ENCODE measurements at regions not wholly inside any gene's neighbourhood (a gene's known extent, or its start where the extent isn't known, plus 50 kb on each side); places are given as distances from the start of the nearest gene placed in this dataset.

DNA sequence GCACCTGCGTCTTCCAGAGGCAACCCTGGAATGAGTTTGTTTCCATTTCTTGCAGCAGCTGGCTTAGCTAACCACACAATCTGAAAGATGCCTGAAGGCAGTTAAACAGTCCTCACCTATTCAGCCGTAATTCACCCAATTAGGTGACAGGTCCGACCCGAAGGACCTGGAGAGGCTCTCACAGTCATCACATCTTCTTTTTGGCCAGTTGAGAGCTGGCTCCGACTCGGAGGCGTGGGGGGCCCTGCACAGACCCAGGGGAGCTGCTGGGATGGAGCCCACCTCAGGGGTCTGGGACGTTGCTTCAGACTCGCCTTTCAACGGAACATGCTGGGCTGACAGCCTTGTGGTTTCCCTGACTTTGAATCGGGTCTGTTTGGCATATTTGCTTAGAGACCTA is 187.3 kb downstream of the RTP5 start:
- in situ Hi-C loops (cut with MboI) (no loop called here), intact Hi-C loops (cut with micrococcal nuclease; ENCODE audit: unreplicated experiment) (no loop called here)
- H3K27ac ChIP-seq (ENCODE audit: control insufficient read depth, insufficient read depth): no peak overlapping the region
- no peaks in the 10 kb centered on the region; the same call in 2 of the 3 replicates for H3K9me3 ChIP-seq (replicated peaks; ENCODE audit: control insufficient read depth, insufficient read depth, low read length)
- peaks cover 0 to 3% of the 10 kb centered on the region in 2 experiments; a peak in 1 of 4 replicates for H3K27me3 ChIP-seq (replicated peaks in 1 of 2; ENCODE audit: control insufficient read depth in 2 of 2, insufficient read depth in 2 of 2, low read length in 1 of 2)
- no peak overlapping the region for H2AFZ ChIP-seq (ENCODE audit: control insufficient read depth, low read depth, low read length)
- ChIA-PET SMC1A (ENCODE audit: uncharacterized antibody, unreplicated experiment) (interaction anchor here (1.1 kb wide), 1 partner anchor 21 kb away, joined by 3 read pairs; no protein-coding TSS in a partner anchor), RAD21 (ENCODE audit: unreplicated experiment) (no interaction called here), POLR2A (no interaction called here), CTCF (no interaction called here)
- no peaks in the 10 kb centered on the region for H3K79me2 ChIP-seq (ENCODE audit: control insufficient read depth, insufficient read depth, low read length)
- ATAC-seq (no peak), FAIRE-seq (no peak), DNase-seq (ENCODE audit: low read depth, low spot score) (no peak)
- TF ChIP-seq PKNOX1 (IDR thresholded peaks at IDR 0.05) (no peak), RAD21 (IDR thresholded peaks at IDR 0.05; ENCODE audit: insufficient read depth, low read depth, low read length) (no peak), NR2C1 (IDR thresholded peaks at IDR 0.05) (no peak), PRDM15 (CRISPR knock-in tag; IDR thresholded peaks at IDR 0.05) (no peak), E2F8 (IDR thresholded peaks at IDR 0.05; ENCODE audit: low read depth, partially characterized antibody) (no peak), HDAC6 (IDR thresholded peaks at IDR 0.05; ENCODE audit: unreplicated experiment) (no peak), USF2 (IDR thresholded peaks at IDR 0.05; ENCODE audit: borderline replicate concordance, low read depth, low read length) (no peak), ZBTB33 (IDR thresholded peaks at IDR 0.05) (no peak)
- TF ChIP-seq, protein P1, sequence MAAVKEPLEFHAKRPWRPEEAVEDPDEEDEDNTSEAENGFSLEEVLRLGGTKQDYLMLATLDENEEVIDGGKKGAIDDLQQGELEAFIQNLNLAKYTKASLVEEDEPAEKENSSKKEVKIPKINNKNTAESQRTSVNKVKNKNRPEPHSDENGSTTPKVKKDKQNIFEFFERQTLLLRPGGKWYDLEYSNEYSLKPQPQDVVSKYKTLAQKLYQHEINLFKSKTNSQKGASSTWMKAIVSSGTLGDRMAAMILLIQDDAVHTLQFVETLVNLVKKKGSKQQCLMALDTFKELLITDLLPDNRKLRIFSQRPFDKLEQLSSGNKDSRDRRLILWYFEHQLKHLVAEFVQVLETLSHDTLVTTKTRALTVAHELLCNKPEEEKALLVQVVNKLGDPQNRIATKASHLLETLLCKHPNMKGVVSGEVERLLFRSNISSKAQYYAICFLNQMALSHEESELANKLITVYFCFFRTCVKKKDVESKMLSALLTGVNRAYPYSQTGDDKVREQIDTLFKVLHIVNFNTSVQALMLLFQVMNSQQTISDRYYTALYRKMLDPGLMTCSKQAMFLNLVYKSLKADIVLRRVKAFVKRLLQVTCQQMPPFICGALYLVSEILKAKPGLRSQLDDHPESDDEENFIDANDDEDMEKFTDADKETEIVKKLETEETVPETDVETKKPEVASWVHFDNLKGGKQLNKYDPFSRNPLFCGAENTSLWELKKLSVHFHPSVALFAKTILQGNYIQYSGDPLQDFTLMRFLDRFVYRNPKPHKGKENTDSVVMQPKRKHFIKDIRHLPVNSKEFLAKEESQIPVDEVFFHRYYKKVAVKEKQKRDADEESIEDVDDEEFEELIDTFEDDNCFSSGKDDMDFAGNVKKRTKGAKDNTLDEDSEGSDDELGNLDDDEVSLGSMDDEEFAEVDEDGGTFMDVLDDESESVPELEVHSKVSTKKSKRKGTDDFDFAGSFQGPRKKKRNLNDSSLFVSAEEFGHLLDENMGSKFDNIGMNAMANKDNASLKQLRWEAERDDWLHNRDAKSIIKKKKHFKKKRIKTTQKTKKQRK (IDR thresholded peaks at IDR 0.05; ENCODE audit: low read depth, low read length): no peak
- H3K4me1 ChIP-seq (ENCODE audit: control insufficient read depth, insufficient read depth, low read length): no peaks in the 10 kb centered on the region
- H3K36me3 ChIP-seq (ENCODE audit: control insufficient read depth in 2 of 2, insufficient read depth in 2 of 2, low read length in 1 of 2): no peaks in the 10 kb centered on the region
- H3K4me3 ChIP-seq: no peak overlapping the region
- no peaks in the 10 kb centered on the region for H4K20me1 ChIP-seq (ENCODE audit: control insufficient read depth, insufficient read depth)
- BruUV-seq (replicated peaks): no TSS peak
- H3K4me2 ChIP-seq (ENCODE audit: control insufficient read depth, insufficient read depth): no peak overlapping the region
- no peak overlapping the region for H3K9ac ChIP-seq (ENCODE audit: control insufficient read depth, insufficient read depth, low read length)
- 42% methylated on average over 11 of the region's 11 CpGs for WGBS (ENCODE audit: insufficient coverage, insufficient replicate concordance, low lambda C conversion rate, missing lambda C conversion rate)
